Ishikawa (cell line): ENCODE measurements at regions not wholly inside any gene's neighbourhood (a gene's known extent, or its start where the extent isn't known, plus 50 kb on each side); places are given as distances from the start of the nearest gene placed in this dataset.

Experiments used
- CEBPB ChIP-seq: IDR thresholded peaks from 2 replicates; pipeline ENCODE4 v1.6.1; 2012
- CREB1 ChIP-seq: IDR thresholded peaks from 2 replicates; pipeline ENCODE4 v1.6.1; 2012; ENCODE audit warnings: low read depth
- EGR1 ChIP-seq: IDR thresholded peaks from 2 replicates; pipeline ENCODE4 v1.6.1; 2012
- EP300 ChIP-seq: IDR thresholded peaks from 2 replicates; pipeline ENCODE4 v1.6.1; 2012; ENCODE audit warnings: borderline replicate concordance
- FOXM1 ChIP-seq: IDR thresholded peaks from 2 replicates; pipeline ENCODE4 v1.6.1; 2012; ENCODE audit warnings: low read depth, borderline replicate concordance
- MAX ChIP-seq: IDR thresholded peaks from 2 replicates; pipeline ENCODE4 v1.6.1; 2012
- RAD21 ChIP-seq: IDR thresholded peaks from 2 replicates; pipeline ENCODE4 v1.6.1; 2012; ENCODE audit warnings: low read depth
- REST ChIP-seq: IDR thresholded peaks from 2 replicates; pipeline ENCODE4 v1.6.1; 2012; ENCODE audit warnings: low read depth, mild to moderate bottlenecking
- TAF1 ChIP-seq: IDR thresholded peaks from 2 replicates; pipeline ENCODE4 v1.6.1; 2012; ENCODE audit warnings: low read depth, mild to moderate bottlenecking
- YY1 ChIP-seq: IDR thresholded peaks from 2 replicates; pipeline ENCODE4 v1.6.1; 2012; ENCODE audit warnings: low read depth
- ZBTB7A ChIP-seq: IDR thresholded peaks from 2 replicates; pipeline ENCODE4 v1.6.1; 2012; ENCODE audit warnings: low read depth

- TF ChIP-seq EP300 (no peak), REST (no peak), MAX (no peak), TAF1 (no peak), RAD21 (no peak), YY1 (no peak), FOXM1 (no peak), EGR1 (no peak), ZBTB7A (no peak), CEBPB (no peak), CREB1 (no peak)
Measured at GRCh38 chr3:73216310-73216709, 154.9 kb downstream of the EBLN2 start.
